HG03139 (cell line): ENCODE measurements at regions not wholly inside any gene's neighbourhood (a gene's known extent, or its start where the extent isn't known, plus 50 kb on each side); places are given as distances from the start of the nearest gene placed in this dataset.

Experiments
- ATAC-seq: cut with Tn5 transposase; IDR thresholded peaks from one replicate; pipeline ENCODE4 v1.9.1; 2021; ENCODE audit not compliant: unreplicated experiment

DNA sequence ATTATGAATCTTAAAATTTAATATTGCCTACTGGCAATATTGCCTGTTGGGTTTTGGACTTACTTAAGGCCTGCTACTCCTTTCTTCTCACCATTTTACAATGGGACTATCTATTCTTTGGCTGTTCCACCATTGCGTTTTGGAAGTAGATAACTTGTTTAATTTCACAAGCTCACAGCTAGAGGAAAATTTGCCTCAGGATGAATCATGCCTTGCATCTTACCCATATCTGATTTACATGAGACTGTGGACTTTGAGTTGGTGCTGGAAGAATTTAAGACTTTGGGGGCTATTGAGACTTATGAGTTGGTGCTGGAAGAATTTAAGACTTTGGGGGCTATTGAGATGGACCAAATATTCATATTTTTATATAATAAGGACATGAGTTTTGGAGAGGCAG lies 662.6 kb downstream of the METTL15 start:
- no peak for ATAC-seq

DNA sequence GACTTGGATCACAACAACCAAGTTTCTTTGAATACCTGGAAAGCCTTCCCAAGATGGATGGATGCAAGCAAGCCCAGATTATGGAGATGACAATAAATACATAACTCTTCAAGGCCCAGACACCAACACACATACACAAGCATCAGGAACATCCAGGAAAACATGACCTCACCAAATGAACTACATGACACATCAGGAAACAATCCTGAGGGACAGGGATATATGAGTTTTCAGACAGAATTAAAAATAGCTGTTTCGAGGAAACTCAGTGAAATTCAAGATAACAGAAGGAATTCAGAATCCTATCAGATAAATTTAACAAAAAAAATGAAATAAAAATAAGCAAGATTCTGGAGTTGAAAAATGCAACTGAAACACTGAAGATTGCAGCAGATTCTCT lies 659.4 kb downstream of the METTL15 start:
- no peak for ATAC-seq

DNA sequence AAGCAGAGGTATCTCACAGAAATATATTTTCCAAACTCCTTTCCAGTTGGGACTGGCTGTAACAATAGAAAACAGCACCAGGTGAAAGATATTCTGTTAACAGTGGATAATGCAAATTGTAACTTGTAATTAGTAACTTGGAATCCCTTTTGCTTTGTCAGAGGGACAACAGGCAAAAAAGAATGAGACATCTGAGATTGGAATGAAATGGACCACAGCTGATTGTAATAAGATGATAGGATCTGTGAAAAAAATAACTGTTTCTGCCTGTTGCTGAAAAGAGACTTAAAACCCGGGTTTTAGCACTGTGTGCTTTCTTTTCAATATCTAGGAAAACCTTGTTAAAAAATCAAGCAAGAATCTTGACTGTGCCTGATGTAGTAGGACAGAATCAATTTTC lies 655.7 kb downstream of the METTL15 start:
- ATAC-seq: no peak

DNA sequence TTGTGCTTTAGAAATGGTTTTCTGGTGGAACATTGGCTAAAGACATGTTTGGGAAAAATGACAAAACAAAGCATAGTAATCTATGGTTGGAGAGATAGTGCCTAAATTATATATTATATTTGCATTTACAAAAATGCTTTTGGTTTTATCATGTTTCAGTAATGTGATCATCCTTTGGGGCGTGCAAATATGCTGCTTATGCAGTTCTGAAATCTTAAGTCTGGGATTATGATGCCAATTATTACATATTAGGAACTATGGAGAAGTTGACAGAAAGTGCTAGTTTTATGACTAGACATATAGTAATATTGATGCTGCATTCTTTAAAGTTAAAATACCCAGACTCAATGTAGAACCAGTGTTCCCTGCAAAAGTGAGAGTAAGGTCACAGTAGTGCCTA lies 655.0 kb downstream of the METTL15 start:
- ATAC-seq: no peak

DNA sequence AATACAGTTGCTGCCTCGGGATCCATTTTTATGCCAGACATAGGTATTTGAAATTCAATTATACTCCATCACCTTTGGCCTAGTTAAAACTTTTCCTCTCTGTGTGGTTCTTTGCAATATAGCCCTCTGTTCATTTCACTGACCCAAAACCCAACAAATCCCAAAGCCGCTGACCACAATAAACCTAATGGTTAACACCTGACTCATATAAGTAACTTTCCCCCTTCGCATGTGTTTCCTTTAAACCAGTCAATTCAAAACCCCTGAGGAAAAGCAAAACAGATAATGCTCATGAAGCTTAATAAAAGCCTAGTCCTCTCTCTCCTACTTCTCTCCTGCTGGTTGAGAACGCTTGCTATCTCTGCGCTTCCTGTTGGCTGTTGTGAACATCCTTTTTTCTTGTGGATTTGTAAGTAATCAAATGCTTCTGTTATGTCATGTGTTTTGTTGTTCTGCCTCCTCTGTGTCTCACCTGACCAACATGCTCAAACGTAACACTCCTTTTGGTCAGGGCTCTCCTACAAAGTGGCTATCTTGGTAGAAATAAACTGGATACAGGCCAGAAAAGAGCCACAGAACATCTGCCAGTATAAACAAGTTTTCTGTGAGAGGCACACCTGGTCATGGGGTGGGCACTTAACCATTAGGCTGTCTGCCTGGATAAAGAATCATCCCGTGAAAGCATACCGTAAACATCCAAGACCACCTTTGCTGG lies 652.6 kb downstream of the METTL15 start:
- no peak for ATAC-seq

DNA sequence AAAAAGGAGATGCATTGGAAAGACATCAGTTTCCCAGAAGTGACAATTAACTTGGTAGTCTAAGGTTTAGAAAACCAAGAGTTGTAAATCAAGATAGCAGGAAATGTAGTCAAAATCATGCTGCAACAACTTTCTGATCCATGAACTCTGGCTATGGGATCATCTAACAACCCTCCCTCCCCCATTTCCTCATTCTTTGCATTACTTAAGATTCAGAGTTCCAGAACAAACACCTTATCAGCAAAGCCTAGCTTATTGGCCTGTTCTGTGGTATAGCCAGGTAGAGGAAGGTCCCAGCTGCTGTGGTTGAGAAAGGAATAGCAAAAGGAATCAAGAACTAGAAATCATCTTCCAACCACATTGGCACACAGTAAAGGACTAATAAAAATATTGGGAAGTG lies 651.1 kb downstream of the METTL15 start:
- ATAC-seq: no peak

DNA sequence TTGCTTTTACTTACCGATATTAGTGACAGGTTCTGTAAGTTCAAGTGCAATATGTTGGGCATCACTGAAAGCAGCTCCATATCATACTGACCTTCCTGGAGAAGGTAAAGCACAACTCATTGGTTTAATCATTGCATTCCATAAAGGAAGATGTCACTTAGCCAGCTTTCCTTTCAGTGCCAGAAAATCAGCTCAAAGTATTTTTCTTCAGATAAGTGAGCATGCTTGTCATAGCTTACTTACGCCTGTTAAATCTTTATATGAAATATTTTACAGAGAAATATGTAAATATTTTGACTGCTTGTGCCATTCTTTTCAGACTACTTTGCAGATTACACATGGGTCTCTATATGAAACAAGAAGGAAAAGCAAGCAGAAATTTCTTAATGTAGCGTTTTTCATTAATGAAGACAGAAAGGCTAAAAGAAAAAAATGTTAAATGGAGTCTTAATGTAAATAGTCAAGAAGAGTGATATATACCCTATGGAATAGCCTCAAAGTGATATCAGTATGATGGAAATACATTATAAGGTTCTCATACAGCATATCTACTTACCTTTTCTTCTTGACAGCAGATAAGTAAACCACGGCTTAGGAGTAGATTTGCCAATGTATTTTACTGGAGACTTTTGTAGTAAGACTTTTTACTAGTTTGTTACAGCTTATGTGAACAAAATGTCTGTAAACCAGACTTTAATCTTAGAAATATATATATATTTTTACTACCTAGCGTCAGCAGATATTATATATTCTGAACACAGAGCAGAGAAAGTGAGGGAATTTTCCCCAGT lies 649.7 kb downstream of the METTL15 start:
- ATAC-seq: no peak

DNA sequence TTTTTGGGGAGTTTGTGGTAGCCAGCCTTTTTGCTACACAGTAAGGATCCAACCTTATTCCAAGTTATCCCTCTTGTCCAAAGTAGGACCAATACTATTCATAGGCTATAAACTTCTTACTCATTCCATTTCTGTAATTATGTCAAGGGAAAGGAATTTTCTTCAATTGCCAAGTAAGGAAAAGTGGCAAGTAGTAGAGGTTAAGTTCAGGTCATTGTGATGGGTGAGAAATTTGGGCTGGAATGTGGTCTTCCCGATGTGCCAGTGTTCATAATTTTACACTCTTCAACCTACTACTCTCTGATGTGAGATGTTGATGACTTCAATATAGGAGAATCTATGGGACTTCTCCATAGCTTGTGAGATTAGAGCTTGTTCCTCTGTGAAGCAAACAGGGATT lies 648.8 kb downstream of the METTL15 start:
- no peak for ATAC-seq

DNA sequence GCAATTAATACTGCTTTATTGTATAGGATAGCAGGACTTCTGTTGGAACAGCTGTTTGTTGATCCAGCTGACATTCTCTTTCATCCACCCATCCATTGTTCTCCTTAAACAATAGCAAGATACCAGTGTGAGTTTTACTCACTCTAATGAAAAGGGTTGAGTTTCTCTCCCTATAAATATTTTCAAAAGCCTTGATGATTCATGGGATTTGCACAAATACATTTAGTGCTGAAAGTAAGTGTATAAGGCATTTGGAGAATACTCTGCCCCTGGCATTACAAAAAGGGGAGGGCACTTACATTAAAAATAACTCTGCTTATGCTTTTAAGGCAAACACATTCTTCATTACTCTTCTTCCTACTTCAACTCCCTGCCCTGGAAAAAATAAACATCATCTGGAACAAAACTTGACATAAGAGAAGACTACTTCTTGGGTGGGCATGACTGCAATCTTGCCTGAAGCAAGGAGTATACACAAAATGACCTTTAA lies 634.9 kb downstream of the METTL15 start:
- no peak for ATAC-seq

DNA sequence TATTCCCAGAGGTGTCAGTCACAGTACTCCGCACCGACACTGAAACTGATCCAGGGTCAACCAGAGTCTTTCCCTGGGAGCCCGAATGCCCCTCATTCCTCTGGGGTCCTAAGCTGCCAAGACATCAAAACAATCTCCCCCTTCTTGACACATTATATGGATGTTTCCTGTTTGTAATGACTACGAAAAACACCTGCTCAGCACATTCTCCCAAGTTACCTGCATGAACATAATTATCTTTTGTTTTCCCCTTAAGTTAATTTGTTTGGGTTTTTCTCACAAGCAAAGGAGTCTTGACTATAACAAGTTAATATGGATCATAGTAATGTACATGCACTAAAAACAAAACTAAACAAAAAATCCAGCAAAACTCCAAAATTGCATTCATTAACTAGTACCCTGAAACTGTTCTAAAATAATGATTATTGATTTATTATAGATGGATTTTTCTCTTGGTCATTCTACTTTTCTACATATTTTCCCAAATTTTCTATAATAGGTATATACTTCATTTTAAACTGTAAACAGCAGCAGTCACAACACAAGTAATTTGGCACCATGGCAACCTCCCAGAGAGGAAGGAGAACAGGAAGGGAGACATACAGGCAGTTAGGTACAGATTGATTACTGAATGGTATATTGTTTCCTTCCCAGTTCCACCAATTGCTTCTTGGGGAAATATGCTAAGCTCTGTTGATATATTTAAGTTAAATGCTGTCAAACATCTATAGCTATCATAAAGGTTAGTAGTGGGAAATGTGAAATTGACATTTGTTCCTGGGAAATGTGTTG lies 631.5 kb downstream of the METTL15 start:
- no peak for ATAC-seq

DNA sequence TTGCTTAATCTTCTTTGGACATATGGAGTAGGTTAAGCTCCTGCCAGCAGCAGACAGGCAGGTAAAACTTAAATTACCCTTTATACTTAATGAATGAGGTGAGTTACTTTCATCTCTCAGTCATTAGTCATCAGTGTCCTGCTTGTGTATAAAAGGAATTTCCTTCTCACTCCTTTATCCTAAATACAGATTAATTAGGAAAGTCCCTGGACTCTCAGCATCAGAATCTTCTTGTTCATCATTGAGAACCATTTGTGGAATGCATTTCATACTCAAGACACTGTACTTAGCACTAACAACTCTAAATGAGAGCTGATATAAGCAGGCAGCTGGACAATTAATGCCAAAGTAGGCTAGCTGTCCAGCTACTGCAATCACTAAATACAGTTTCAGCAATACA lies 630.4 kb downstream of the METTL15 start:
- ATAC-seq: no peak

DNA sequence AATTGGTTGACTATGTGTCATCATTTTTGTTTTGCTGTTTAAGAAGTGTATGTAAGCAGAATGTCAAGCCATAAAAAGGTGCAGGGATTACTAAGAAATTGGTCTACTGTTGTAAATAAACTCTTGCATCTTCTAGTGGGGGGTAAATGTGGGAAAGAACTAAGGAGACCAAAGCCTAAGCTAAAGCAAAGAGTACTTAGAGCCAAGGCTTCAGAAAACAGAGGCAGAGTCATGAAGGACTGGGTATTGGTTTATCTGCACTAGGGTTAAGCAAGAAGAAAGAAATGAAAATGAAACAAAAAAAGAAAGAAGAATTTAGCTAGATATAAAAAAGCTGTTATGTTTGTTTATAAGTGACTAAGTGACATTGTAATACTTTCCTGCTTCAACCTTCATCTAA lies 628.1 kb downstream of the METTL15 start:
- no peak for ATAC-seq

DNA sequence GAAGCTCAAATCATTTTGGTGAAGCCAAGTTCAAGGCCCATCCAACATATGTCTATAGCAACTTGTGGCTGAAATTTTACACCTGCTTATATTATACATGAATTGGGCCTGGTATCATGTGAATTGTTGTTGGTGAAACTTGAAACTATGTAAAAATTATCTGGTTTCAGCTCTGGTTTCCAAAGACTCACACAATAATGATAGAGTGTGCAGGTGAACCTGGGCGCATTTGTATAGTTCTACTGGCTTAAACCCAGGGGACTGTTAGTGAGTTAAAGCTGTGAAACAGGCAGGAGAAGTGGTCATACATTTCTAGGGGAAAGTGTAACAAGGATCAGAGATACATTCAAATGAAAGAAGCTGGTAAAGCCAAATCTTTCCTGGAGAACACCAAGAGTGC lies 627.3 kb downstream of the METTL15 start:
- no peak for ATAC-seq

DNA sequence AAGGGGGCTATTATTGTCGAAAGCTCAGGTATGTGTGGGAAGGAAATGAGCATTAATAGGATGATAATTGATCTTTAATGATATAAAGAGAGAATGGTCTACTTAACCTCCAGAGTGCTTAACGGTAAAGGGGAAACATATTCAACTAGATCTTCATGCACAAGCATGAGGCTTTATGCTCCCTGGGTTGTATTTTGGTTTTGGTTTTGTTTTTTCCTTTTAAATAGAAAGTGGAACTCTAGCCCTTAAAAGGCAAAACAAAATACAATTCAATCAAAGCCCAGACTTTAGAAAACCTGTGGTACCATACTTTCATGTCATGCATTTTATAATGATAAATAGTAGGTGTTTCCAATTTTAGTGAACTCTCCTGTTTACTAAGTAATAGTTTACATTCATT lies 622.7 kb downstream of the METTL15 start:
- ATAC-seq: no peak

DNA sequence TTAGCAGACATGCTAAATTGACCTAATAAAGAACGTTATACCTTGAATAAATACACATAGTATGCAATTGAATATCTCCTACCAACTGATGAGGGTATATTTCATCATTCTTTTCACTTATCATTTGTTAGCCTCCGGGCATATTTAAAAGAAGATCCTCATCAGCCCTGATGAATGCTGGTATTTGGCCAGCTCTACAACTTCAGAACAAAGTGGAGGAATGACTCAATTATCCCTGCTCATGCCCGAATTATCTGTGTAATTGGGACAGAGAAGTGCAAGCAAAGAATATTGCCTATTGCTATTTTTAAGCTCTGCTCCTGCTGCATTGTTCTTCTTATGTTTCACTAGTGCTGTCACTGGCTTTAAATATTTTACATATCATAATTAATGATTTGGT lies 622.1 kb downstream of the METTL15 start:
- no peak for ATAC-seq

DNA sequence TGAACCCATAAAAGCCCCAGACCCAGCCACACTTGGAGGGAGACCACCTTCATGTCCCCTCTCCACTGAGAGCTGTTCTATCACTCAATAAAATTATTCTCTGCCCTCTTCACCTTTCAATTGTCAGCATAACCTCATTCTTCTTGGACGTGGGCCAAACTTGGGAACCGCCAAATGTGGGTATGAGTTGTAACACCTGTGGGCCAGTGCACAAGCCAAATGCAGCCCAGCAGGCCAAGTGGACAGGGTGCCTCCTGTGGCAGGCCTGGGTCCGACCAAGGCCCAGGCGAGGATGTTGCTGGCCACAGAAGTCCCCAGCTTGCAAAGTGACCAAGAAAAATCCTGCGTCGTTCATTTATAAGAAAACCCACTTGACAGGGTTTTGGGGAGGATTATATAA lies 621.2 kb downstream of the METTL15 start:
- ATAC-seq: no peak

DNA sequence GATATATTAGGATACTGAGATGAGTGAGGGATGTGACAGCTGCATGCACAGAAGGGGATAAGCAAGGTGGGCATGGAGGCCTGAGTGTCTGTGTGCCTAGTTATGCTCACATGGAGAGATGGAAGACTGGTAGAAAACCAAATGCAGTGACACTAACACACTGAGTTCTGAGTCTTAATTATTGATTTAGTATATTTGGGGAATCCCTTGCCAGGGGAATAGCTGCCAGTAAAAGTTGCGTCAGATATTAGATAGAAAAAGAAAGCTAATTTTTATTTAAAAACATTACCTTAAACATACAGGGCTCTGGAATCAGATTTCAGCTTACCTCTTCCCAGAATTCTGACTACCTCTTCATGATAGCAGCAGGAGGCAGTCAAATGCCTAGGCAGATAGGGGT lies 620.5 kb downstream of the METTL15 start:
- no peak for ATAC-seq

DNA sequence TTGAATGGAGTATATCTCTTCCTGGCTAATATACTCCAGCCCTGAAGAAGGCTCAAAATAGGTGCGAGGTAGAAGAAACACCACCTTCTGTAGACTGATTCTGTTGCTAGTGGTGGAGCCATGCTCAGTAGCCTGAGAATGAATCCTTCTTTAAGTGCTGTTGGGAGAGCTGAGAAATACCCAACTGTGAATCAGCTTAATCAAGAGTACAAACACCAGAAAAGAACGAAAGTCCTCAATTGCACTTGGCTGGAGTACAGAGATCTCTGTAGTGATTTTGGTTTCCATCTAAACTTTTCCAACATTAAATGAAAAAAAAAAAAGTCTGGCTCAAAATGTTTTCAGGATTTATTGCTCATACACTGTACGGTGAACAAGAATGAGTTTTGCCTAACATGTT lies 619.1 kb downstream of the METTL15 start:
- ATAC-seq: no peak

DNA sequence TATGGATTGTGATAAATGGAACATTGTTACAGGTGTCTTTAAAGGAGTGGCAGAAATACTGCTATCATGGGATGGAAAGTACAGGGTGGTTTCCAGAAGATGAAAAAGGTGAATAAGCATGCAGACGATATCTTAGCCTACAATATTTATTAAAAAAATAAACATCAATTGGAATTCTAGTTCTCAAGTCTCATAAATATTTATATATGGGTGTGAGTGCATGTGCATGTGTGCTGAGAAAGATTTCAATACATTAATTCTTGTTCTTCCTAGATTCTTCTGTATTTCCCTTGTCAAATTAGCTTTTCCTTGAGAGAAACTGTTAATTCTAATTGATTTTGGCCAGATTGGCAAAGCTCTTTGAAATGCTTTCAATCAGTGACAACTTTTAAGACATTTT lies 618.2 kb downstream of the METTL15 start:
- no peak for ATAC-seq

DNA sequence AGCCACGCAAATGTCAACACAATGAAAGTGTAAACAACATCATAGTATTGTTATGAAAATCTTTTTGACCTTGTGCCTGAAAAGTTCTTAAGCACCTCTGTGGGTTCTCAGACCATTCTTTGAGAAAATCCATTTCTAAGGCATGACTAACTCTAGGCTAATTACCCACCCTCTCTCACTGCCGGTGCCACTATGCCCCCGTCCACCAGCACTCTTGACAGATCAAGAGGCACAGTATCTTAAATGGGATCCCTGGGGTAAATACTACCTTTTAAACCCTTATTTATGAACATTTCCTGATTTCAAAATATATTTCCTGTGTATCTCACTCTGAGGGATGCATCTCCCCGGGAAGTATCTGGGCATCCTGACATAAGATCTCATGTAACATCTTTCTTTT lies 607.5 kb downstream of the METTL15 start:
- no peak for ATAC-seq

DNA sequence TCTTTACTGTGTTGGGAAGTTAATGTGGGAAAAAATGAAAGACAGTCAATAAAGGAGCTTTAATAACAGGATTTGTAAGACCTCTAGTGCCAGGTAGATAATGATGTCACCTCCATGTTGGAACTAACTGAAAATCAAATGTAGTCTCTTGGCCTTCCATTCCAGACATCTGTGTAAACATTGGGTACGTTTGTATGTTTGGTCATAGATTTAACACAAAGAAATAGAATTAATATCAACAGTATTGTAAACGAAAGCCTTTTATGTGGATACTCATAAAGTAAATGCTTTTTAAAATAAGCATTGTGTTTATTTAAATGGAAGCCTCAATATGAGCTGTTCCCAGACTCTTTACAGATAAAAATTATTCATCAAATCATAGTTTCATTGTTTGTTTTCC lies 605.7 kb downstream of the METTL15 start:
- no peak for ATAC-seq

DNA sequence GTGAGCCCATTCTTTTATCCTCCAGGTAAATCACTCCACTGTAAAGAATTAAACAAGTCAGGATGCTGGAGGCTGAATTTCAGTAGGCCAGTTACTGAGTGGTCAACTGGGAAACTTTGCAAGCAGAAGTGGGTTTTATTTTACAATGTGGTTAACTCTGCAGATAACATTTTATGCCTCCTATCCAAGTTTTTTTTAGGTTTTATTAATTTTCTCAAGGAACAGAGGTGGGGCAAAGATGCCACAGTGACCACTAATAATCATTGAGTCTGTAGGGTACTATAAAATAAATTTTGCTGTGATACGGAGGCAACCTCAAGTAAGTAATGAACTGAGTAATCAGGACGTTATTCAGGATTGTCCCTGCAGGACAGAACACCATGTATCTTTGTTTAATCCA lies 599.9 kb downstream of the METTL15 start:
- no peak for ATAC-seq
